ENCODE measurements at regions not wholly inside any gene's neighbourhood (a gene's known extent, or its start where the extent isn't known, plus 50 kb on each side); places are given as distances from the start of the nearest gene placed in this dataset.

DNA sequence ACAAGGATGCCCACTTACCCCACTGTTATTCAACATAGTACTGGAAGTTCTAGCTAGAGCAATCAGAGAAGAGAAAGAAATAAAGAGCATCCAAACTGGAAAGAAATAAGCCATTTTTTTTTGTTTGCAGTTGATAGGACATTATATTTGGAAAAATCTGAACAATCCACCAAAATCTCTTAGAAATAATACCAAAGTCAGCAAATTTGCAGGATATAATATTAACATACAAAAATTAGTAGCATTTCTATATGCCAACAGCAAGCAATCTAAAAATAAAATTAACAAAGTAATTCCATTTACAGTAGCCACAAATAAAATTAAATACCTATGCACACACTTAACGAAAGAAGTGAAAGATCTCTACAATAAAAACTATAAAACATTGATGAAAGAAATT, 599.3 kb downstream of the CDH9 start:
- no peak for TF ChIP-seq POLR2A (IDR thresholded peaks at IDR 0.05)
- TF ChIP-seq, protein P1, sequence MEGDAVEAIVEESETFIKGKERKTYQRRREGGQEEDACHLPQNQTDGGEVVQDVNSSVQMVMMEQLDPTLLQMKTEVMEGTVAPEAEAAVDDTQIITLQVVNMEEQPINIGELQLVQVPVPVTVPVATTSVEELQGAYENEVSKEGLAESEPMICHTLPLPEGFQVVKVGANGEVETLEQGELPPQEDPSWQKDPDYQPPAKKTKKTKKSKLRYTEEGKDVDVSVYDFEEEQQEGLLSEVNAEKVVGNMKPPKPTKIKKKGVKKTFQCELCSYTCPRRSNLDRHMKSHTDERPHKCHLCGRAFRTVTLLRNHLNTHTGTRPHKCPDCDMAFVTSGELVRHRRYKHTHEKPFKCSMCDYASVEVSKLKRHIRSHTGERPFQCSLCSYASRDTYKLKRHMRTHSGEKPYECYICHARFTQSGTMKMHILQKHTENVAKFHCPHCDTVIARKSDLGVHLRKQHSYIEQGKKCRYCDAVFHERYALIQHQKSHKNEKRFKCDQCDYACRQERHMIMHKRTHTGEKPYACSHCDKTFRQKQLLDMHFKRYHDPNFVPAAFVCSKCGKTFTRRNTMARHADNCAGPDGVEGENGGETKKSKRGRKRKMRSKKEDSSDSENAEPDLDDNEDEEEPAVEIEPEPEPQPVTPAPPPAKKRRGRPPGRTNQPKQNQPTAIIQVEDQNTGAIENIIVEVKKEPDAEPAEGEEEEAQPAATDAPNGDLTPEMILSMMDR (IDR thresholded peaks at IDR 0.05 in 4 of 5, conservative IDR thresholded peaks at IDR 0.05 in 1 of 5), result no peak

Measured in gastrocnemius medialis (tissue), 4 donors.